ENCODE measurements at regions not wholly inside any gene's neighbourhood (a gene's known extent, or its start where the extent isn't known, plus 50 kb on each side); places are given as distances from the start of the nearest gene placed in this dataset.

DNA sequence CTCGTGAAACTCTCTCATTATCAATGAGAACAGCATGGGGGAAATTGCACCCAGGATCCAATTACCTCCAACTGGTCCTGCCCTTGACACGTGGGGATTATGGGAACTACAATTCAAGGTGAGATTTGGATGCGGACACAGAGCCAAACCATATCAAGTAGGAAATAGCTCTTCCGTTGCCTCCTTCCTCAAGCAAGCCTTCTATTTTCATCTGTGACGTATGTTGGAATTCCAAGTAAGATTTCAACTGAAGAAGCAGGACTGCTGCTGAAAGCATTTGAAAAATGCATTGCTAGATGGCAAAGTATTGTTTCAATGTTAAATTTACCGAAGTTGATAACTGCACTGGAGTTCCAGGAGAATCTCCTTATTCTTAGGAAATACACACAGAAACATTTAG, 178.1 kb upstream of the GALNT17 start:
- no peak for DNase-seq (ENCODE audit: low read depth in 2 of 2, low spot score in 1 of 2)

DNA sequence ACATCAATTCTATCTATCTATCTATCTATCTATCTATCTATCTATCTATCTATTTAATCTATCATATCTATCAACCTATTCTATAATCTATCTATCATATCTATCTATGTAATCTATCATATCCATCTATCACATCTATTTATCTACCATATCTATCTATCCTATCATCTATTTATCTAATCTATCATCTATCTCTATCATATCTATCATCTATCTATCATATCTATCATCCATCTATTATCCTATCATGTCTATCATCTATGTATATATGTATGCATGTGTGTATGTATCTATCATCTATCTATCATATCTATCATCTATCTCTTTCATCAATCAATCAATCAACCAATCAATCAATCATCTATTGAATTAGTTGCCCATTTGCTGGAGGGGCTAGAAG, 159.3 kb upstream of the GALNT17 start:
- no peak for DNase-seq (ENCODE audit: low read depth in 2 of 2, low spot score in 1 of 2)

DNA sequence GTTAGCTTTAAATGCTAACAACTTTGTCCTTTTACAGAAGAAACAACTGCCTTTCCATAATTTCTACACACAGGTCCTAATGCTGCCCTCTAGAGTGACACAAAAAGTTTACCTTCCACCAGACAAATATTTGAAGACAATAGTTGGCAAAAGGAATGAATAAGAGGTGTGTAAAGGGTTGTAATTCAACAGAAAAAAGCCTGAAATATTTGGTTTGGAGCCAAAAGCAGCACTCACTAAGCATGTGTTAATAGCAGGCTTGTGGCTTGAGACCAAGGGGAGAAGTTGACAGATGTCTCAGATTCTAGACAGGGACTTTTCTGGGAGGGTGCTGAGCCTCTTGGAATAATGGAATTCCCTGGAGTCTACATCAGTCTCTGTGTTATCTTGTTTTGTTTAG, 156.2 kb upstream of the GALNT17 start:
- DNase-seq (ENCODE audit: low read depth in 2 of 2, low spot score in 1 of 2), result no peak

DNA sequence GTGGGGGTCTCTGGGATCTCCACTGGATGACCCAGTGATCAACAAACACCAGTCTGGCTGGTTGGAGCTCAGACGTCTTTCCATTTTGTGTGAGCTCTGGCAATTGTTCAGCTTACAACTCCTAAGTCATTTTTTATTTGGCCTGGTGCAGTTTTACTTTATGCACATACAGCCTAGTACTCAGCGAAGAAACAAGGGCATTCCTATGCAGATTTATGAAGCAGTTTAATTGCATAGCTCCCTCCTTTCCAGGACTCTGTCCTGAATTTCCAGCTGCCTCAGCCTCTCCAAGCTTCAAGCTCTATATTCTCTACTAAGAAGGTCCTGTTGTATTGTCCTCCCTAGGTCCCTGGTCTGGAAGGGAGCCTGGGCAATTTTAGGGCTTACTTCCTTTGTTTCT, 145.6 kb upstream of the GALNT17 start:
- DNase-seq (ENCODE audit: low read depth in 2 of 2, low spot score in 1 of 2), result no peak

- DNase-seq (ENCODE audit: low read depth in 2 of 2, low spot score in 1 of 2), result no peak
Measured at GRCh38 chr7:70994176-70994575, 137.8 kb upstream of the GALNT17 start.

DNA sequence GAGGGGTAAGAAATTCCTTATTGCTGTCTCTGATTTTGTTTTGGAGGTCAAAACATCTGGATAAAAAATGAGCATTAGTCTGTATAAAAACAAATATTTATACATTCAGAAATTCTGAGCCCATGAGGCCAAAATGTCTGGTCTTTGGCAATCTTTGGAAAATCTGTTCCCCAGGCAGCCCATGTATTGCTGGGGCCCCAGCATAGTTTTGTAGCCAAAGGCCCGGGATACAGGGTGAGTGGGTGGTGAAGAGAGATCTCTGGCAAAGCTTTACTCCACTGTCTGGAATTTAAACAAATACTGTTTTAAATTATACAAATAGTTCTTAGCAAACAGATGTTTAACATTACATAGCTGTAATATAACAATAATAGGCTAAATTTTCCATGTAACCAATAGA, 134.7 kb upstream of the GALNT17 start:
- DNase-seq (ENCODE audit: low read depth in 2 of 2, low spot score in 1 of 2), result no peak

DNA sequence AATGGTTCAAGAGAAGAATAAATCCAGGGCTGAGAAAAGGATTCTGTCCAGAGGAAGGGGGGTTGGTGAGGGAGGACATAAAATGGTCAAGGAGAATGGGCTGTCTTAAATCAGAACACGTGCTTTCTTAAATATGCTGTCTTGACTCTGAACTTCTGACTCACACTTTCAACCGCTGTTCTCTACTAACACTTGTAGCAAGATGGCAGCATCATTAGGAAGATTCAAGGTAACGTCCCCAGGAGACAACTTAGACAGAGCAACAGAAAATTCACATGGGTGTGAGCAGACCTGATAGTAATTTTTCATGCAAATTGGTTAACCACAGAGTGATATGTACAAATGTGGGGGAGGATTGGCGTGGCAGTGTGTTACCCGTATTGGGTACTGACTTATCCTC, 126.8 kb upstream of the GALNT17 start:
- DNase-seq (ENCODE audit: low read depth in 2 of 2, low spot score in 1 of 2), result no peak

GRCh38 chr7:71009636-71010035, 122.3 kb upstream of the GALNT17 start:
- no peak for DNase-seq (ENCODE audit: low read depth in 2 of 2, low spot score in 1 of 2)

- DNase-seq (ENCODE audit: low read depth in 2 of 2, low spot score in 1 of 2), result no peak
Measured at GRCh38 chr7:71015252-71015900, 116.6 kb upstream of the GALNT17 start.

DNA sequence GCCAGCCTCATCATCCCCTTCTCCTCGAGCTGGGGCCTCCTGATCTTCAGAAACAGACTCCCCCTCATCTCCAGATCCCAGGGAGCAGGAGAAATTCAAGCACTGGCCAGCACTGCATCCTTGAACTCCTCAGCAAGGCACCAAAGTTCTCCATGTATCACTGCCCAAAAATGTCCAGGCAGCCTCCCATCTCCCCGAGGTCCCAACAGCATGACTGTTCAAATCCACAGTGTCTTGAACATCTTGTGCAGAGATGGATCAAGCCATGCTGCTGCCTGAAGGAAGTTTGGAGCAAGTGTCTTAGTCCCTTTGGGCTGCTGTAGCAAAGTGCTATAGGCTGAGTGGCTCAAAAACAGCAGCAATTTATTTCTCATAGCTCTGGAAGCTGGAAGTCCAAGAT, 115.5 kb upstream of the GALNT17 start:
- no peak for DNase-seq (ENCODE audit: low read depth in 2 of 2, low spot score in 1 of 2)

- DNase-seq (ENCODE audit: low read depth in 2 of 2, low spot score in 1 of 2), result no peak
Measured at GRCh38 chr7:71017602-71018001, 114.3 kb upstream of the GALNT17 start.

DNA sequence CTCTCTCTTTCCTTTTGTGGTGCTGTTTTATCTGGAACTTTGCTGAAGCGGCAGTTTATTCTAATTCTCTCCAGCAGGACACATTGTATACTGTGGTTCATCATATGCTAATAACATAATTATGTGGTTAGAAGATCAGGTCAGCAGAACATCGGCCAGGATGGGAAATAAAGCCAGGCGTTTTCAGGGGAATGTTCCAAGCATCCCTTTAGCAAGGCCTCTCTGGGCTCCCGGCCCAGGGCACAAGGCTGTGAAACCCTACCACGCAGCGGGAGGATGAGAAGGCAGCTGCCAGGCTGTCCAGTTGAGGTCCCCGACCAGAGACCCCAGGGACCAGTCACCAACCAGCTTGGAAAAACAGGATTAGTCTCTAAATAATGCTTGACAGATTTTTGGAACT, 112.2 kb upstream of the GALNT17 start:
- DNase-seq (ENCODE audit: low read depth in 2 of 2, low spot score in 1 of 2), result no peak

DNA sequence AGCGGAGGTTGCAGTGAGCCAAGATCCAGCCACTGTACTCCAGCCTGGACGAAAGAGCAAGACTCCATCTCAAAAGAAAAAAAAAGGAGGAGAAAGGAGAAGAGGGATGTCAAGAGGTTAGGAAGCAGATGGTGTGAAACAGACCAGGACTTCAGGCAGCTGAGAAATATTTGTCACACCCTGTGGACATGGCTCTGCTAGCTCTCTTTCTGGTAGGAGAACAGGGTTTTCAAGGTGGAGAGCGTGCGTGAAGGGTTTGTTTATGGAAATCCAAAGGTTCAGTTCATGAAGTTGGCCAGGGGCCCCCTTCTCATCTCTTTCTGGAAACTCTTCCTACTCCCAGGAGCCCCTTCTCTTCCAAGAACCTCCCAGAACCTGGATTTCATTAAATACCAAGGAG, 110.8 kb upstream of the GALNT17 start:
- DNase-seq (ENCODE audit: low read depth in 2 of 2, low spot score in 1 of 2), result no peak

- DNase-seq (ENCODE audit: low read depth in 2 of 2, low spot score in 1 of 2), result no peak
Measured at GRCh38 chr7:71026680-71027079, 105.3 kb upstream of the GALNT17 start.

DNA sequence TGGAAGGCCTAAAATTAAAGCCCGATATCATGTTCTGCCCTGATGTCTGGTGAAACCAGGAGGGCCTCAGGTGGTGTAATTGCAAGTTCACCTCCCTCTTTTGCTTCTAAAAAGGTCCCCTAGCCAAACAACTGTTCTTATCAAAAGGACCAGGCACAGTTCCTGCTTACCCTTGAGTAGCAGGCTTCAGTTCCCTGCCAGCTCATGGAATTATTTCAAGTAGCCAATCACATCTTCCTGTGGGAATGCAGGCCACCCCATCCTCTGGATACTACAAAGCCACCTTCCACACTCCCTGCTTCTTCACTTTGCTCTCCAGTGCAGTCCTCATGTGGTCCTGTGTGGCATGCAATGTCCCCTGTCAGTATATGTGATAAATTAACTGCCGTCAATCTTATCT, 97.7 kb upstream of the GALNT17 start:
- no peak for DNase-seq (ENCODE audit: low read depth in 2 of 2, low spot score in 1 of 2)

DNA sequence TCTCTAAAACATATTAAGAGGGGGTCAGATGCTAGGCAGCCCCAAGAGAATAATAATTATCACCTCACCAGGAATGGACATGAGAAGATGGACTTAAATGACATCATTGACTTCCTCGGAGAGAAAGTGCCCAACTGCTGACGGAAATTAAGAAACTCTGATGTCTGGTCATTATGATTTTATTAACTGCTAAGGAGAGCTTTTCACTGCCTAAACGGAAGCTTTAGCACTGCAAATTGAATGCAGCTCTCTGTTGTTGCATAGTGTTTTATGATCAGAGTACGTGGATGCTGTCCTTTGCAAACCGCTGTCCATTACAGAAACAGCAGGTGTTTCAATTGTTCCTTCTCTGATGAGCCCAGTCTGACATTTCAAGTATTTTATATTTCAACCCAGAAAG, 89.4 kb upstream of the GALNT17 start:
- no peak for DNase-seq (ENCODE audit: low read depth in 2 of 2, low spot score in 1 of 2)

GRCh38 chr7:71050492-71050891, 81.5 kb upstream of the GALNT17 start:
- no peak for DNase-seq (ENCODE audit: low read depth in 2 of 2, low spot score in 1 of 2)

GRCh38 chr7:71055504-71055903, 76.4 kb upstream of the GALNT17 start:
- DNase-seq (ENCODE audit: low read depth in 2 of 2, low spot score in 1 of 2), result no peak

- DNase-seq (ENCODE audit: low read depth in 2 of 2, low spot score in 1 of 2), result no peak
Measured at GRCh38 chr7:71077743-71078476, 54.0 kb upstream of the GALNT17 start.

All from stimulated activated CD8-positive, alpha-beta memory T cell treated with anti-CD3 and anti-CD28 coated beads, Interleukin-4, amount 100 ng/mL, for 1 hour (primary cell).